HG02885 (cell line): ENCODE measurements at regions not wholly inside any gene's neighbourhood (a gene's known extent, or its start where the extent isn't known, plus 50 kb on each side); places are given as distances from the start of the nearest gene placed in this dataset.
"Not testable (repeated sequence)": the region's sequence is repeated elsewhere in the genome, so short reads cannot be mapped to it uniquely, and the experiment has no call there.

ENCODE experiments used
- ATAC-seq: cut with Tn5 transposase; IDR thresholded peaks from one replicate; pipeline ENCODE4 v1.9.1; 2021; ENCODE audit warnings: mild to moderate bottlenecking; ENCODE audit not compliant: unreplicated experiment, poor library complexity

GRCh38 chr7:69020536-69020935 lies 577.7 kb upstream of the AUTS2 start:
- no peak for ATAC-seq

GRCh38 chr7:69025249-69025648 lies 573.0 kb upstream of the AUTS2 start:
- ATAC-seq: no peak

GRCh38 chr7:69032848-69033247 lies 565.4 kb upstream of the AUTS2 start:
- no peak for ATAC-seq

GRCh38 chr7:69035826-69036225 lies 562.4 kb upstream of the AUTS2 start:
- ATAC-seq: no peak

- no peak for ATAC-seq
These were observed 562.0 kb upstream of the AUTS2 start for GRCh38 chr7:69036301-69036700.

- ATAC-seq: no peak
These were observed 559.4 kb upstream of the AUTS2 start for GRCh38 chr7:69038915-69039314.

- no peak for ATAC-seq
These were observed 556.1 kb upstream of the AUTS2 start for GRCh38 chr7:69042138-69042537.

GRCh38 chr7:69047151-69047754 lies 551.0 kb upstream of the AUTS2 start:
- no peak for ATAC-seq

- ATAC-seq: no peak
These were observed 548.9 kb upstream of the AUTS2 start for GRCh38 chr7:69049326-69049725.

GRCh38 chr7:69052447-69052846 lies 545.8 kb upstream of the AUTS2 start:
- ATAC-seq: no peak

GRCh38 chr7:69060516-69060915 lies 537.8 kb upstream of the AUTS2 start:
- no peak for ATAC-seq

GRCh38 chr7:69062020-69062765 lies 536.1 kb upstream of the AUTS2 start:
- no peak for ATAC-seq

- ATAC-seq: no peak
These were observed 530.9 kb upstream of the AUTS2 start for GRCh38 chr7:69067397-69067796.

GRCh38 chr7:69070476-69070875 lies 527.8 kb upstream of the AUTS2 start:
- ATAC-seq: no peak

GRCh38 chr7:69076566-69076965 lies 521.7 kb upstream of the AUTS2 start:
- no peak for ATAC-seq

GRCh38 chr7:69078997-69079769 lies 519.1 kb upstream of the AUTS2 start:
- no peak for ATAC-seq

- ATAC-seq: not testable (repeated sequence)
These were observed 511.0 kb upstream of the AUTS2 start for GRCh38 chr7:69087281-69087680.

- ATAC-seq: no peak
These were observed 510.1 kb upstream of the AUTS2 start for GRCh38 chr7:69088185-69088584.

- no peak for ATAC-seq
These were observed 507.3 kb upstream of the AUTS2 start for GRCh38 chr7:69090936-69091335.

- ATAC-seq: no peak
These were observed 506.8 kb upstream of the AUTS2 start for GRCh38 chr7:69091521-69091920.

- no peak for ATAC-seq
These were observed 503.1 kb upstream of the AUTS2 start for GRCh38 chr7:69095127-69095526.
